ENCODE measurements at regions not wholly inside any gene's neighbourhood (a gene's known extent, or its start where the extent isn't known, plus 50 kb on each side); places are given as distances from the start of the nearest gene placed in this dataset.
"Not testable (repeated sequence)": the region's sequence is repeated elsewhere in the genome, so short reads cannot be mapped to it uniquely, and the experiment has no call there.

GRCh38 chr12:19901841-19902240 lies 462.5 kb downstream of the AEBP2 start:
- Mint-ChIP-seq H3K4me3 (no peak overlapping the region), H3K27me3 (peaks cover 2% of the 10 kb centered on the region), H3K27ac (no peak overlapping the region), H3K9me3 (no peaks in the 10 kb centered on the region), H3K36me3 (no peaks in the 10 kb centered on the region), H3K4me1 (no peaks in the 10 kb centered on the region)
- DNase-seq (no peak), ATAC-seq (ENCODE audit: low read depth) (no peak)
- POLR2A ChIA-PET: no interaction called here

- POLR2A ChIA-PET: no interaction called here
Observed at GRCh38 chr12:19904819-19905218, 463.5 kb upstream of the PDE3A start.

GRCh38 chr12:19908830-19909229 lies 459.5 kb upstream of the PDE3A start:
- Mint-ChIP-seq H3K36me3 (no peaks in the 10 kb centered on the region), H3K9me3 (no peaks in the 10 kb centered on the region), H3K4me1 (no peaks in the 10 kb centered on the region), H3K4me3 (no peak overlapping the region), H3K27ac (no peak overlapping the region), H3K27me3 (no peaks in the 10 kb centered on the region)
- DNase-seq: no peak
- POLR2A ChIA-PET: no interaction called here
- ATAC-seq (ENCODE audit: low read depth): no peak

More at GRCh38 chr12:19904819-19905218, 463.5 kb upstream of the PDE3A start:
- ATAC-seq (ENCODE audit: low read depth): no peak
- no peaks in the 10 kb centered on the region for H3K9me3 Mint-ChIP-seq
- H3K4me3 Mint-ChIP-seq: no peak overlapping the region
- DNase-seq: no peak
- H3K27ac Mint-ChIP-seq: no peak overlapping the region
- H3K4me1 Mint-ChIP-seq: no peaks in the 10 kb centered on the region
- H3K27me3 Mint-ChIP-seq: peaks cover 2% of the 10 kb centered on the region
- H3K36me3 Mint-ChIP-seq: no peaks in the 10 kb centered on the region

- Mint-ChIP-seq H3K36me3 (no peaks in the 10 kb centered on the region), H3K9me3 (no peaks in the 10 kb centered on the region), H3K27me3 (no peaks in the 10 kb centered on the region), H3K4me3 (no peak overlapping the region), H3K4me1 (no peaks in the 10 kb centered on the region), H3K27ac (no peak overlapping the region)
- POLR2A ChIA-PET: no interaction called here
- ATAC-seq (ENCODE audit: low read depth) (no peak), DNase-seq (no peak)
Observed at GRCh38 chr12:19909418-19909817, 458.9 kb upstream of the PDE3A start.

- Mint-ChIP-seq H3K36me3 (no peaks in the 10 kb centered on the region), H3K27me3 (no peaks in the 10 kb centered on the region), H3K27ac (no peak overlapping the region), H3K4me3 (no peak overlapping the region), H3K9me3 (no peaks in the 10 kb centered on the region), H3K4me1 (no peaks in the 10 kb centered on the region)
- DNase-seq: no peak
- POLR2A ChIA-PET: no interaction called here
- no peak for ATAC-seq (ENCODE audit: low read depth)
Observed at GRCh38 chr12:19910681-19911080, 457.7 kb upstream of the PDE3A start.

- POLR2A ChIA-PET: no interaction called here
- no peaks in the 10 kb centered on the region for H3K4me1 Mint-ChIP-seq
- no peak overlapping the region for H3K4me3 Mint-ChIP-seq
- H3K9me3 Mint-ChIP-seq: no peaks in the 10 kb centered on the region
- DNase-seq (no peak), ATAC-seq (ENCODE audit: low read depth) (no peak)
- H3K27ac Mint-ChIP-seq: no peak overlapping the region
- H3K36me3 Mint-ChIP-seq: no peaks in the 10 kb centered on the region
- no peaks in the 10 kb centered on the region for H3K27me3 Mint-ChIP-seq
Observed at GRCh38 chr12:19912991-19913390, 455.3 kb upstream of the PDE3A start.

- peaks cover 2% of the 10 kb centered on the region for H3K27me3 Mint-ChIP-seq
- no peaks in the 10 kb centered on the region for H3K4me1 Mint-ChIP-seq
- H3K4me3 Mint-ChIP-seq: no peak overlapping the region
- no peaks in the 10 kb centered on the region for H3K9me3 Mint-ChIP-seq
- H3K27ac Mint-ChIP-seq: no peak overlapping the region
- DNase-seq: no peak
- POLR2A ChIA-PET: no interaction called here
- no peak for ATAC-seq (ENCODE audit: low read depth)
- H3K36me3 Mint-ChIP-seq: no peaks in the 10 kb centered on the region
Observed at GRCh38 chr12:19915392-19916195, 452.7 kb upstream of the PDE3A start.

GRCh38 chr12:19916196-19916753 lies 452.1 kb upstream of the PDE3A start:
- POLR2A ChIA-PET: no interaction called here
- Mint-ChIP-seq H3K27ac (no peak overlapping the region), H3K9me3 (no peaks in the 10 kb centered on the region), H3K4me3 (no peak overlapping the region), H3K4me1 (no peaks in the 10 kb centered on the region), H3K36me3 (no peaks in the 10 kb centered on the region), H3K27me3 (peaks cover 2% of the 10 kb centered on the region)
- ATAC-seq (ENCODE audit: low read depth) (no peak), DNase-seq (no peak)

GRCh38 chr12:19916974-19917373 lies 451.4 kb upstream of the PDE3A start:
- peaks cover 2% of the 10 kb centered on the region for H3K27me3 Mint-ChIP-seq
- POLR2A ChIA-PET: no interaction called here
- no peak overlapping the region for H3K27ac Mint-ChIP-seq
- ATAC-seq (ENCODE audit: low read depth) (no peak), DNase-seq (no peak)
- H3K4me3 Mint-ChIP-seq: no peak overlapping the region
- no peaks in the 10 kb centered on the region for H3K36me3 Mint-ChIP-seq
- no peaks in the 10 kb centered on the region for H3K4me1 Mint-ChIP-seq
- no peaks in the 10 kb centered on the region for H3K9me3 Mint-ChIP-seq

- POLR2A ChIA-PET; DNase-seq; H3K9me3 Mint-ChIP-seq; H3K4me1 Mint-ChIP-seq; H3K27me3 Mint-ChIP-seq; ATAC-seq (ENCODE audit: low read depth); H3K36me3 Mint-ChIP-seq; H3K27ac Mint-ChIP-seq; H3K4me3 Mint-ChIP-seq: not testable (repeated sequence)
Observed at GRCh38 chr12:19921716-19922115, 446.6 kb upstream of the PDE3A start.

- Mint-ChIP-seq H3K4me1 (no peaks in the 10 kb centered on the region), H3K9me3 (no peaks in the 10 kb centered on the region), H3K4me3 (no peak overlapping the region), H3K36me3 (no peaks in the 10 kb centered on the region), H3K27ac (no peak overlapping the region), H3K27me3 (peaks cover 5% of the 10 kb centered on the region)
- ATAC-seq (ENCODE audit: low read depth) (no peak), DNase-seq (no peak)
- POLR2A ChIA-PET: no interaction called here
Observed at GRCh38 chr12:19922717-19923116, 445.6 kb upstream of the PDE3A start.

GRCh38 chr12:19924360-19924759 lies 444.0 kb upstream of the PDE3A start:
- Mint-ChIP-seq H3K36me3 (no peaks in the 10 kb centered on the region), H3K9me3 (no peaks in the 10 kb centered on the region), H3K4me1 (no peaks in the 10 kb centered on the region), H3K27me3 (peaks cover 3% of the 10 kb centered on the region), H3K27ac (no peak overlapping the region), H3K4me3 (no peak overlapping the region)
- DNase-seq (no peak), ATAC-seq (ENCODE audit: low read depth) (no peak)
- POLR2A ChIA-PET: no interaction called here

- H3K9me3 Mint-ChIP-seq: no peaks in the 10 kb centered on the region
- no peaks in the 10 kb centered on the region for H3K4me1 Mint-ChIP-seq
- ATAC-seq (ENCODE audit: low read depth): no peak
- H3K27ac Mint-ChIP-seq: no peak overlapping the region
- H3K27me3 Mint-ChIP-seq: peaks cover 3% of the 10 kb centered on the region
- no peak overlapping the region for H3K4me3 Mint-ChIP-seq
- POLR2A ChIA-PET: no interaction called here
- no peak for DNase-seq
- no peaks in the 10 kb centered on the region for H3K36me3 Mint-ChIP-seq
Observed at GRCh38 chr12:19925841-19926240, 442.5 kb upstream of the PDE3A start.

GRCh38 chr12:19926266-19926665 lies 442.1 kb upstream of the PDE3A start:
- no peaks in the 10 kb centered on the region for H3K36me3 Mint-ChIP-seq

More at GRCh38 chr12:19926266-19926665, 442.1 kb upstream of the PDE3A start:
- H3K27ac Mint-ChIP-seq: no peak overlapping the region
- DNase-seq (no peak), ATAC-seq (ENCODE audit: low read depth) (no peak)
- H3K4me3 Mint-ChIP-seq: no peak overlapping the region
- no peaks in the 10 kb centered on the region for H3K9me3 Mint-ChIP-seq
- POLR2A ChIA-PET: no interaction called here
- no peaks in the 10 kb centered on the region for H3K4me1 Mint-ChIP-seq
- peaks cover 3% of the 10 kb centered on the region for H3K27me3 Mint-ChIP-seq
